GM19025 (cell line): ENCODE measurements at regions not wholly inside any gene's neighbourhood (a gene's known extent, or its start where the extent isn't known, plus 50 kb on each side); places are given as distances from the start of the nearest gene placed in this dataset.
"Not testable (repeated sequence)": the region's sequence is repeated elsewhere in the genome, so short reads cannot be mapped to it uniquely, and the experiment has no call there.

Experiments
- ATAC-seq: cut with Tn5 transposase; IDR thresholded peaks from one replicate; pipeline ENCODE4 v1.9.1; 2021; ENCODE audit warnings: mild to moderate bottlenecking, low read depth, moderate library complexity; ENCODE audit not compliant: unreplicated experiment

DNA sequence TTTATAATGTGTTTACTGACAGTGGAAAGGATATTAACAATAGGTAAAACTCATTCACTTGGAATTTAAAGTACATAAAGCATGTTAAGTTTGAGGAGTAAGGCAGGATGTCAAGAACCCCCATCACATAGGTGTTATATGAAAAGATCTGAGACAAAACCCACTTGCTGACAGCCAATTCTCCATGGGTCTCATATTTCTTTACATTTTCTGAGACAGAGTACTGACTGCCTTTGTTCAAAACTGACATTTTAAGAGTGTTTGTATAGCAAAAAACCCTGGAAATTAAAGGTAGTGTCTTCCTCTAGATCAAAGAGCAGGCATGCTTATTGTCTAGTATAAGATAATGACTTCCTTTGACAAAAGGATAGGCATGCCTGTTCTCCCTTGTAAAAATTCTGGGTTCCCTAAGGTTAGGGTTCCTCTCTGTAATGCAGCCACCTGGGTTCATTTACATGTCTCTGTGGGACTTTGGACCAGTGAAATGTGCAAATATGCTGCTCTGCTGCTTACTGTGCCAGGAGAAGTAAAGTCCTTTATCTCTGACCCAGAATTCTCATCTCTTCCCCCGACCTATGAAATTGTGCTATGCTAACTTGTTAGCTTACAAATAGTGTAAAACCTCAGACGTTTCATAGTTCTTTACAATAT, 123.6 kb downstream of the PCDH18 start:
- no peak for ATAC-seq

DNA sequence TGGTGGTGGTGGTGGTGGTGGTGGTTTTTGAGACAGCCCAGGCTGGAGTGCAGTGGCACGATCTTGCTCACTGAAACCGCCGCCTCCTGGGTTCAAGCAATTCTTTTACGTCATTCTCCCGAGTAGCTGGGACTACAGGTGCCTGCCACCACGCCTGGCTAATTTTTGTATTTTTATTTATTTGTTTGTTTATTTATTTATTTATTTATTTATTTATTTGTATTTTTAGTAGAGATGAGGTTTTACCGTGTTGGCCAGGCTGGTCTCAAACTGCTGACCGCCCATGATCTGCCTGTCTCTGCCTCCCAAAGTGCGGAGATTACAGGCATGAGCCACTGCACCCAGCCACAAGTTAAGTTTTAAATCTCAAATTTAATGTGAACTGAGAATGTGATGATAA, 126.5 kb downstream of the PCDH18 start:
- ATAC-seq = not testable (repeated sequence)

DNA sequence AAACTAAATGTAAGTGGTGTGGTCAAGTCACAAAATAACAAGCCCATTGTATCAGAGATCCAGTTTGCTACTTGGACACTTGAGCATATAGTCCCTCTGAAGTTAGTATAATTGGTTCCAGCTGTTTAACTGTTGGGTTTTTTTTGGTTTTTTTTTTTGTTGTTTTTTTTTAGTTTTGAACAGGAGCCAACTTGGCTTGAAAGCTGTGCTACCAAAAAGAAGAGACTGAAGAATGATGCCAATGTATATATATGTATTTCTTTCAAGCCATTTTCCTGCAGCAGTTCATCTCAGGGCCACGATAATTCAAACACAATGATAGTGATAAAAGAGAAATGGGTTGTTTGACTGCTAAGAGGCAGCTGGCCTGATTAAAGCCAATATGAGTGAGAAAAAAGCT, 138.3 kb downstream of the PCDH18 start:
- no peak for ATAC-seq

DNA sequence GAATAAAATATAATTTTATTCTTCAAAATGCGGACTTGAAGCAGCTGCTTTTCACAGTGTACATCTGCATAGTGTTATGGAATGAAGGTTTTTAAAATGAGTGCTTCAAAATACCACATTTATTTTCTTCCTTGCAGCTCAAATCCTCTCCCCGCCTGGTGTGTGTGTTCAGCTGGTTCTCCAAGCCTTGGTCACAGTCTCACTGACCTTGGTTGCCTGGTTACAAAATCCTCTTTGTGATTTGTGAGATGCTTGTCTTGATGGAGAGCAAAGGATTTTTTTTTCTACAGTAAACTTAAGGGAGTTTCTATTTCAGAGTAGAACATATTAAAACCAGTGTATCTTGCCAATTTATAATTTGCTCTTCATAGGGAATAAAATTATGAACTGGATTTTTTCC, 139.2 kb downstream of the PCDH18 start:
- ATAC-seq = no peak

DNA sequence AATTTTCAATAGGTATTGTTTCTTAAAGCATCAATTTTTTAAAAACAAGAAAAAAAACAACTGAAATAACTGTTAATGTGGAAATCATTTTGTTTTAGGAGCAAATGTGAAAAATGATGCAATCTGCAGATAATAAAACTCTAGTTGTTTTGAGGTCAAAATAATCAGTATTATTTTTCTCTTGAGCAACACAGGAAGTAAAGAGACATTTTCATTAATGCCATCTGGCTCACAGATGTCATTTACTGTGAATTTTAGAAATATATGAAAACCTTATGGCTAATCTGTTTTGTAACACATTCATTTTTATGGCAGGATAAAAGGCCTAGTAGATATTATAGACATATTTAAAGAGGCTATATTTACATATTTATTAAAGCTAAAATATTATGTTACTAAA, 141.6 kb downstream of the PCDH18 start:
- ATAC-seq = no peak

DNA sequence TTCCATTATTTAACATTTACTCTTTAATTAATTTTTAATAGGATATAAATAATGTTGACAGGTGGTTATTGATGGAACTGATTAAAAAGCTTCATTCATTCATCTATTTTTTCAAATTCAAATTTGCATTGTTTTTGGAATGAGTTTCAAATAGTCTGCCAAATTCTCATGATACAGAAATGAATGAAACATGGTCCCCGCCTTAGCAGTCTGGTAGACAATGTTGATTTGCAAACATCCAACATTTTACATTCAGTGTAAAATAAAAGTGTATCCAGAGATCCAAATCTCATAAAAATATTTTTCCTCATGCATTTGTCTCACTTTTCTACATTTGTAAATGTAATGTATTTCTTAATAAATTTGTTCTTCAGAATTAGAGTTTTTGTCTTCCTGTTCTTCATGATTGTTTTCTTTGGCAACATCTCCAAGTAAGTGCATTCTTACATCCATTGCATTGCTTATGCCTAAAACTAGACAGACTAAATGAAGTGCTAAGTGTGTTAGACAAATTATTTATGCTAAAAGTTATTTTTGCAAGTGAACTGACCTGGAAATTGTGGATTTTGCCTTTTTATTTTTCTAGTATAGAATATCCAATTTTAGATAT, 142.3 kb downstream of the PCDH18 start:
- no peak for ATAC-seq

DNA sequence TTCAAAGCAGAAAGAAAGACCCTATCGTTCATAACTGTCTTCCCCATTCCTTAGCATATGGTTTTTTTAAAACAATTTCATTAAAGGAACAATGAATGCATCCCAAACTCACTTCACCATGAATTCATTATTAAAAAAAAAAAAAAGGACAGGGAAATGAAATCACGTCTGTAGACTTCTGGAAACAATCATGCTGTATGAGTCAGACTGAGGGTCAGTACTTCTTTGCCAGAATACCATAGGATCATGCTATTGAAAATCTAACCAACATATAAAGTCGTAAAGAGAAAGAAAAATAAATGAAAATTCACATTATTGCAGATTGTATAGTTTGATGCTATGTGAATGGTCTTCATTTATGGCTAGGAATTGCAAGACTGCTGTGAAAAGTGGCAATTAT, 144.4 kb downstream of the PCDH18 start:
- ATAC-seq = no peak

DNA sequence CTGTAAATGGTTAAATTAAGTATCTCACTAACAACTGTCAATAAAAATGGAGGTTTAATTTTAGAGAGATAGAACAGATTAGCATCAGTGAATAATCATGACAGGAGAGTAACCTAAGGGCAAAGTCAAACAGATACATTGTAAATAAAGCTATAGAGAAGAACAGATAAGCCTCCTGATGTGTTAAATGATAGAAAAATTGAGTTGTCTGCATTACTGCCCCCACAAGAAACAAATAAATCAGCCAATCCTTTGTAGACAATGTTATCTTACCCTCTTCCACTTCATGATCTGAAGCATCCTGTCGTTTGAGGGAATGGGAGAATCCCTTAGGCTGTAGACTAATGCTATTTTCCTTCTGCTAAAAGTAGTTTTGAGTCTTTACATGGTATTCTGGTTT, 147.8 kb downstream of the PCDH18 start:
- ATAC-seq = no peak

DNA sequence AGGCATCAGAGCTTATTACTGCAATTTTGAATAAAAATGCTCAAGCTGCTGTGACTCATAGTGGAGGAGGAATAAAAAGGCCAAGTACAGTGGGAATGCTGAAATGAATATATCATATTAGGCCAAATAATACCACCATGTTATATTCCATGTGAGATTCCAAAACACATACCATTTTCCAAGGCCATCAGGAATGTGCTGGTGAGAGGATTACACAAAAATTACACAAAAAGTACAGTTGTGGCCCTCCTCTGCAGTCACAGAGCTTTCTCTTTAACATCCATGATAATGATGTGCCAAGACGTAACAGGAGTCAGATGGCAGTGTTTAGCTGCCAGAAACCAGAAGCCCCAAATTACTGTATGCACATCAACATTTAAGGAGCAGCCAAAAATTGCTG, 153.5 kb downstream of the PCDH18 start:
- ATAC-seq = no peak

DNA sequence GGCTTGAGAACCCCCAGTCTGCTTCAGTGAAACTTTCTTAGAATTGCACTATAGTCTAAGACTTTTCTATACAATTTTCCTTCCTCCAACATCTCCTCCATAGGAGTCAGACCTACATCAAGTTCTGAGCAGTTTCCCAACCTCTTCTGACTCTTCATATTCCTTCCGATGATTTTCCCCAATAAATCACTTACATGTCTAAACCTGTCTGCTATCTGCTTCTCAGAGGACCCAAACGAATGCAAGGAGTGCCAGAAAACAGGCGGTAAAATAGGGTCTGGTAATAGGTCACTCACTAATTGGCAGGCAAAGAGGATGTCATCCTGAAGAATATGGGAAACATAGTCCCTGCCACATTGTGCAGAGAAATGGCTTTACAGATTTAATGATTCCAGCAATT, 153.9 kb downstream of the PCDH18 start:
- ATAC-seq = no peak

DNA sequence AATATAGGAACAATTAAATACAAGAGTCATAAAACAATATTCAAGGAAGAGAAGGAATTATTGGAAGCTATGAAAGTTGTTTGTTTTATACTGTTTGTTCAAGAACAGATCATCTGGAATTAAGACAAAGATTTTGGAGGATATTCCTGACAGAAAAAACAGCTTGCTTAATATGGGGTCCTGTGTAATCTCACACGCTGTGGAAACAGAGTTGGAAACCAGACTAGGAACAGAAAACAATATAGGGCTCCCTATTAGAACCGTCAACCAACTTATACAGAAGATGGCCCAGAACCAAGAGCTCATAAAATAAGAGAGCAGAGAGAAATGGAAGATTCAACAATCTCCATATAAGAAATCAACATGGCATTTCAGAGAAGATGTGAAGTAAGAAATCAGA, 156.0 kb downstream of the PCDH18 start:
- no peak for ATAC-seq

DNA sequence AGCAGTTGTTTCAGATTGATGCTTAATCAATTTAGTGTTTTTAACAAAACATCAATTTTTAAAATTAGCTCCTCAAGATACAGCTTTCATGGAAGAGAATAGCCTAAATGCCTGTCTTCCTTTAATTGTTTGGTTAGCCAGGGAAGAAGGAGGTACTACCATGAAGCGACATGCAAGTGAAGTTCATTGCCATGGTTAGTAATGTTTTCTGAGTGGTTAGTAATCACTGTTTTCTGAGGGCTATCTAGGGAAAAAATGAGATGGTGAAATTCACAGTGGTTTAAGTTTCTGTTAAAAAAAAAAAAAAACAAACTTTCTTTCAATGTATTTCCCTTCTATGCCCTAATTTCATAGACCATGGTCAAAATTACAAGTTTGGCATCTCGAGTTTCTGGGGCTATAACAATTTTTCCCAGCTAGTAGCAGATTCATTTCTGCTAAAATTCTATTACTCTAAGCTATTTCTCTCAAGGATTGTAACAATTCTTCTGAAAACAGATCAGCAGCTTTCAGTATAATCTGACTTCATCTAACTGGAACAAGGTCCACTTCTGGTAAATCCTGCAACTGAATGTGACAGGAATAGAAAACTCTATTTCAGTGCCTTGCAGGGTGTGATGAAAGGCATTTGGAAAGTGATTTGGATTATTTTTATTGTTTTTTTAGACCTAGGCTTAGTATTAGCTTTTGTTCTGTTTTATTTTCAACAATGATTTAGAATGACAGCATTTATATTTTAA, 157.0 kb downstream of the PCDH18 start:
- no peak for ATAC-seq

DNA sequence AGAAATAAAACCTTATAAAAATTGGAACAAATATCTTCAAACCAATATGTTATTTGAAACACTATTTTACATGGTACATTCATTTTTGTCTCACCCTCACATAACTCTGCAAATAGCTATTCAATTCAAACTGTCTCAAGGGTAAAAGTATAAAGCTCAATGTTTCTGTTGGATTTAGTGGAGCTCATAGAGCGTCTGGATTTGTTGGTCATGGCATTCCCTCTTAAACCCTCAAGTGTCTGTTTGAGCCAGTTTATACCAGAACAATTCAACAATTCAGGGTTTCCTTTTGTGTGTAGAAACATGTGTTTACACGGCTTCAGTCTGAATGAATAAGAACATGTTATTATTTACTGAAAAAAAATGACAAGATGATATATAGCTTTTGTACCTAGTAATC, 161.6 kb downstream of the PCDH18 start:
- ATAC-seq = no peak

DNA sequence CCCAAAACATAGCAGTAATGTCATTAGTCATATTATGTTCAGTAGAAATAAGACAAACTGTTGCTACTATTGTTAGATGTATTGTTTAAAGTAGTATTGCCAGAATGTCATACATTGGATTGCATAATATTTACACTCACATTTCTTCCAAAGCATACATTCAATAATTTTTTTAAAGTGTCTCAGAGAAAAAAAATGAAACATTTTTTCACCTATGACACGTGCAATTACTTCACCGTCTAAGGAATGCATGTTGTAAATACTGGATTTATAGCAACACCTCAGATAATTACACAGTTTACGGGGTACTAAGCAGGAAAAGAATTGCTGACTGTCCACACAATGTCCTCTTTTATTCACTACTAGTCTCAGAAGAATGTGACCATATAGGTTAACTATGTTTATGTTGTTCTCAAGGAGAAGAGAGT, 162.1 kb downstream of the PCDH18 start:
- ATAC-seq = no peak

DNA sequence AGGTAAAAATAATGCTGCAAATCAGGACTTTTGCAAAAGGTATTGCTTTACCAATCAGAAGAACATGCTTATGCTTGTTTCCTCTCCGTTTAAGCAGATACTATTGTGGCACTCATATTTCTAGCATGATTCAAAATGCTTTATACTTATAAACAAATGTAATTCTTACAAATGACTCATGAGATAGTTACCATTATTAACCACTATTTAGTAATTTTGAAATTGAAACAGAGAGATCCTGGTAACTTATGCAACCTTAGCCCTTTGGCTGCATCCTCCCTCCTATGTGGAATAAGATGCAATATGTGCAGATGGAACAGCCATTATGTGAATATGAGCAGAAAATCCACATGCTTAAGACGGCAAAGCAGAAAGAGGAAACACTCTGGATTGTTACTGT, 164.7 kb downstream of the PCDH18 start:
- ATAC-seq = no peak

DNA sequence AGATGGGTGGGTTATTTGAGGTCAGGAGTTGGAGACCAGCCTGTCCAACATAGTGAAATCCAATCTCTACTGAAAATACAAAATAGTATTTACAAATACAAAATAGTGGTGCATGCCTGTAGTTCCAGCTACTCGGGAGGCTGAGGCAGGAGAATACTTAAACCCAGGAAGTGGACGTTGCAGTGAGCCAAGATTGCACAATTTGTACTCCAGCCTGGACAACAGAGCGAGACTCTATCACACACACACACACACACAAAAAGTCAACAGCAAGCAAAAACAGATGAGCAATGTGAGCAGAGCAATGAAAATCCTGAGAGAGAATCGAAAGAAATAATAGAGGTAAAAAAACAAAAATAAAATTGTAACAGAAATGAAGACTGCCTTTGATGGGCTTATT, 168.8 kb downstream of the PCDH18 start:
- no peak for ATAC-seq

DNA sequence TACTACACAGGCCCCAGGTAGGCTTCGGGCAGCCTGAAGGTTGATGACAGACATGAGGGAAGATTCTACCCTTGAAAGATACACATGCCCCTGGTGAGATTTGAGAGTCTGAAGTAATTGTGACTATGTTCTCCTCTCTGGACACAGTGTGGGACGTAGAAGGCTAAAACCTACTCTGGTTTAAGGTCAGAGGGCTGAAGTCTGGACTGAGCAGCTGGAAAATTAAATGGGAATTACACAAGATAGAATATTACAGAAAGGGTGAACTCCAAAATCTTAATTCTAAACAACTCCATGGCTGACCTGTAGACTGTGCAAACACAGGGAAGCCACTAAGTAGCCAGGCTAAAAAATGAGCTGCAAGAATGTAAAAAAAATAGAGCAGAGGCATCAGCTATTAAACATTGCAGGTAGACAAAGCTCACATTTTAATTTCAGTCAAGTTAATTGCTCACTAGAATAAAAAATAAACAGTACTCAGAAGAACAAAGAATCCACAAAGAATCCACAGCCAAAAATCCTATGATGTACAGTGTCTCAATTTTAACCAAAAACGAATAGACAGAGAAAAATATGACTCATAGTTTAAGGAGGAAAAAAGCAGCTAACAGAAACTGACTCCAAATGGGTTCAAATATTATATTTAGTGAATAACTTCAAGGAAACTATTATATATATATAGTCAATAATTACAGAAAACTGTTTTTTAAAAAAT, 170.4 kb downstream of the PCDH18 start:
- no peak for ATAC-seq

DNA sequence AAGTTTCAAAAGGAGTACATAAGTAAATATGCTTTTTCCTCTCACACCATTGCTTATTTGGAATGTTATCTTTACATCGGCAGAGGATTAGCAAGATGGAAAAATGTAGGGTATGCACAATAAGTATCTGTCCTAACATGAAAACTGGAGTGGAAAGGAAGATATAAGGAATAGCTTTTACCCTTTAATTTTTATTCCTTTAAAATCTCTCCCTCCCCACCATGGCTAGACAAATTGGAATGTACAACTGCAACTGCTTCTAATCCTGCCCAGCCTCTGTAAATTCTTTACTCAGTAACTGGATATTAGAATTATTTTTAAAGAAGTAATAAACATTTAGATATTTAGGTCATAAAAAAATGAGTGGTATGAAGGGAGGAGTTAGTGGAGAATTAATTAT, 171.5 kb downstream of the PCDH18 start:
- ATAC-seq = no peak

DNA sequence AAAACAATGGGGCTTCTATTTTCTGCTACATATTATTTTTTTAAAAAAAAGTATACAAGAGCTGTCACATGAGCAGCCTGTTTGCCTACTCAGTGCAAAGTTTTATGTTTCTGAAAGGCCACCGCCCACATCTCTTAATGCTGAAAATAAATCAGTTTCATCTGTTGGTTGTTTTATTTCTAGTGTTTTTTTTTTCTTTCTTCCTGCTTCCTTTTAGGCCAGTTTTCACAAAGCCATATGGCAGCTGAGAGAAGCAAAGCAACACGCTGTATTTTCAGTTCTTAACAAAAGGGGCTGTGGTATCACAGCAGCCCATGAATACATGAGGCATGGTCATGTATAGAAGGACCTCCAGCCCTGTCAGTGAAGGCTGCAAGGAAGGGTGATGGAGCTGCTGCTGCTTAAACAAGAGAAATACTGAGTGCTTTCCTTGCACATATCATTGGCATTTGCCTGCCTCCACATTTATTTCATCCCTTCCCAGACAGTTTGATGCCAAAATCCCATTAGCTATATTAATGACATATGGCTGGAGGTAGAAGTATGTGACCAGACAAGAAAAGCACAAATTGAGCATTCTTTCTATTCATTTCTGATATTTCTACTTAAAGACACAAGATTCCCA, 172.5 kb downstream of the PCDH18 start:
- ATAC-seq = no peak

DNA sequence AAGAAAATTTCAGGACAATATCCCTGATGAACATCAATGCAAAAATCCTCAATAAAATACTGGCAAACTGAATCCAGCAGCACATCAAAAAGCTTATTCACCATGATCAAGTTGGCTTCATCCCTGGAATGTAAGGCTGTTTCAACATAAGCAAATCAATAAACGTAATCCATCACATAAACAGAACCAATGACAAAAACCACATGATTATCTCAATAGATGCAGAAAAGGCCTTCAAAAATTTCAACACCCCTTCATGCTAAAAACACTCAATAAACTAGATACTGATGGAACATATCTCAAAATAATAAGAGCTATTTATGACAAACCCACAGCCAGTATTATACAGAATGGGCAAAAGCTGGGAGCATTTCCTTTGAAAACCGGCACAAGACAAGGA, 177.7 kb downstream of the PCDH18 start:
- ATAC-seq = not testable (repeated sequence)

DNA sequence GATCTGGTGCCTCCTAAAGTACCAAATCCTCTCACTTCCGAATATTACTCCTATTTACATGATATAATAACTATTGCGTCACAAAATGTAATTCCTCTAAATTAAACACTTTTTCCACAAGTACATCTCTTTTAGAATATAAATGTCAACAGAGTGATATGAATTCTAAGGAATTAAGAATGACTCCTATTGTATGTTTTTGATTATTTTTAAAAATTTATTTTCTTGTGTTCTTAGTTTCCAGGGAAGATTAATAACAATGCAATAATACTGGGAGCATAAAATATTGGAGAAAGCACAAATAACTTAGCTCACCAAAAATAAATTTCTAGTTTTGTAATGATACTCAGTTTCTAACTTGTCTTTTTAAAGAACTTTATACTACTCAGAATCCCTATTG, 184.9 kb downstream of the PCDH18 start:
- ATAC-seq = no peak
